ENCODE measurements at regions not wholly inside any gene's neighbourhood (a gene's known extent, or its start where the extent isn't known, plus 50 kb on each side); places are given as distances from the start of the nearest gene placed in this dataset.

GRCh38 chr10:91137011-91137643, 83.3 kb upstream of the PCGF5 start:
- DNase-seq (ENCODE audit: low read depth) = no peak

- DNase-seq (ENCODE audit: low read depth) = no peak
These were observed 82.6 kb upstream of the PCGF5 start for GRCh38 chr10:91137822-91138221.

GRCh38 chr10:91140995-91141549, 79.4 kb upstream of the PCGF5 start:
- DNase-seq (ENCODE audit: low read depth) = no peak

- DNase-seq (ENCODE audit: low read depth) = no peak
These were observed 75.5 kb upstream of the PCGF5 start for GRCh38 chr10:91144961-91145360.

- DNase-seq (ENCODE audit: low read depth) = no peak
These were observed 74.3 kb upstream of the PCGF5 start for GRCh38 chr10:91146146-91146545.

- DNase-seq (ENCODE audit: low read depth) = no peak
These were observed 70.9 kb upstream of the PCGF5 start for GRCh38 chr10:91149550-91149949.

- DNase-seq (ENCODE audit: low read depth) = no peak
These were observed 69.8 kb upstream of the PCGF5 start for GRCh38 chr10:91150631-91151030.

GRCh38 chr10:91153508-91153907, 67.0 kb upstream of the PCGF5 start:
- no peak for DNase-seq (ENCODE audit: low read depth)

- no peak for DNase-seq (ENCODE audit: low read depth)
These were observed 65.6 kb upstream of the PCGF5 start for GRCh38 chr10:91154842-91155241.

- DNase-seq (ENCODE audit: low read depth) = no peak
These were observed 64.3 kb upstream of the PCGF5 start for GRCh38 chr10:91156196-91156595.

- no peak for DNase-seq (ENCODE audit: low read depth)
These were observed 61.1 kb upstream of the PCGF5 start for GRCh38 chr10:91159254-91159783.

- DNase-seq (ENCODE audit: low read depth) = no peak
These were observed 58.4 kb upstream of the PCGF5 start for GRCh38 chr10:91162050-91162494.

GRCh38 chr10:91162495-91163268, 57.8 kb upstream of the PCGF5 start:
- DNase-seq (ENCODE audit: low read depth) = no peak

- DNase-seq (ENCODE audit: low read depth) = no peak
These were observed 57.1 kb upstream of the PCGF5 start for GRCh38 chr10:91163269-91163868.

GRCh38 chr10:91163869-91164474, 56.5 kb upstream of the PCGF5 start:
- DNase-seq (ENCODE audit: low read depth) = no peak

- no peak for DNase-seq (ENCODE audit: low read depth)
These were observed 55.9 kb upstream of the PCGF5 start for GRCh38 chr10:91164520-91165065.

GRCh38 chr10:91167406-91167805, 53.1 kb upstream of the PCGF5 start:
- no peak for DNase-seq (ENCODE audit: low read depth)

- DNase-seq (ENCODE audit: low read depth) = no peak
These were observed 50.0 kb upstream of the PCGF5 start for GRCh38 chr10:91170418-91170817.
